HG02970 (cell line): ENCODE measurements at regions not wholly inside any gene's neighbourhood (a gene's known extent, or its start where the extent isn't known, plus 50 kb on each side); places are given as distances from the start of the nearest gene placed in this dataset.
"Not testable (repeated sequence)": the region's sequence is repeated elsewhere in the genome, so short reads cannot be mapped to it uniquely, and the experiment has no call there.

Source experiments
- ATAC-seq: cut with Tn5 transposase; IDR thresholded peaks from one replicate; pipeline ENCODE4 v1.9.1; 2021; ENCODE audit warnings: mild to moderate bottlenecking, moderate library complexity, moderate number of reproducible peaks; ENCODE audit not compliant: unreplicated experiment, low FRiP score

DNA sequence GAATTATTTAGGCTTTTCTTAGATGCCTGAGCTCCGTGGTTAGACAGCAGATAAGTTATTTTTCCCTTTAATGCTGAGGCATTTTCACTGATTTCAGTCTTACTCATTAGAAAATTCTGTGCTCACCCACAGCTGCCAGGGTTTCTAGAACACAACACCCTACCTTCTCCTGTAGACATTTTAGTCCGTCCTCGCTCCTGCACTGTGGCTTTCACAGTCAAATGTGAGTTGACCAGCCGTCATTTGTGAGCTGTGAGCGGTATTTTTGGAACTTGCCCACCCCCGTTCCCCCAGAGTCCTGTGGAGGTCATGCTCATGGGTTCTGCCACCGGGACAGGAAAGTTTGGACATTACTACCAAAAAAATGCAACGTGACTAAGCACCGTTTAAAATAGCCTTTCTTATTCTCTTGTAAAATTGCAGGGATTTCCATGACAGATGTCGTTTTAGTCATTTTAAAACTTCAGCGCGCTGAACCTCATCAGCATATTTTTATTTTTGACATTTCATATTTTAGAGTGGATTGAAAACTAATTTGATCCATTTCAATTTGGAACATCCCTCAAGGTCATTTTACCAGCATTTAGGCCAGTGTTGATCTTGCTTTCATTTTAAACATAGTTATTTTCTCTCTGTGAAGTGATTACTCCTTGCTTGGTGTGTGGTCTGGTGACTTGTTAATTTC is 249.6 kb upstream of the PLGLB2 start:
- not testable (repeated sequence) for ATAC-seq

DNA sequence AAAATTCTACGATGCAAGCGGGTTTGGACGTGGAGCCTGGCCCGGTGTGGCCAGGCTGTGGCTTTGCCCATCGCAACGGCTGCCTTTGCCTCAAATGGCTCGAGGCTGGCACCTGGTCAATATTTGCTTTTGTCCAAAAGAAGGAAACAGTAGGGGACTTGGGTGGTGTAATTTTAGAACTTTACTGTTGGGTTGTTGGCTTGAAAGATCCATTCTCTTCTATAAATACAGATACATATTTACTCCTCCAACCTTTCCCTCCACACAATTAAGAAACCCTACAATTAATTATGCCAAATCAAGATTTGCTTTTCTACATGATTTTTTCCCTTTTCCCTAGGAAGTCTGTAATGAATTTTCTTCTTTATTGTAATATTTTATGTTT is 249.0 kb upstream of the PLGLB2 start:
- not testable (repeated sequence) for ATAC-seq

DNA sequence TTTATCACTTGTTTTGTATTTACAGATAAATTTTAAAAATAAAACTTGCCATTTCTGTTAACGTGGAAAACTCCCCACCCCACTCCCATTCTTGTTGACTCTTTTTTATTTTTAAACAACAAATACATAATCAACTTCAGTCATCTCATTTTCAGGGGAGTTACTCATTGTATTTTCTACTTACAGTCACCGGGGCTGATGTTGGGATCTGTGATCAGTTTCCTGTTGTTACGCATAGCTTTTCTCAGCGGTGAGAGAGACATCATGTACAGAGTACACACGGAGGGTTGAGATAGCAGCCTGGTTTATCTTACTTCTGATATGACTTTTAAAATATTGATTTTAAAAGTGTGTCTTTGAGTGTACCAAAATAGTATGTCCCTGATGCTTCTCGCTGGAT is 248.0 kb upstream of the PLGLB2 start:
- not testable (repeated sequence) for ATAC-seq

DNA sequence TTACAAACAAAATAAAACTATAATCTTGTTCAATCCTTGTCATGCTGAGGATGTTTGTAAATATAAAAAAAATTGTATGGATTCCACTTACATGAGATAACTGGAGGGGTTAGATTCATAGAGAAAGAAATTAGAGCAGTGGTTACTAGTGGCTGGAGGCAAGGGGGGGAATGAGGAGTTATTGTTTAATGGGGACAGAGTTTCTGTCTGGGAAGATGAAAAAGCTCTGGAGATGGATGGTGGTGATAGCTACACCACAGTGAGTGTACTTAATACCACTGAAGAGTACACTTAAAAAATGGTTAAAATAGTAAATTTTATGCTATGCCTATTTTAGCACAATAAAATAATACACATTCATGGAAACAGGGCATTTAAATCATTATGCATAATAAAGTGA is 247.5 kb upstream of the PLGLB2 start:
- not testable (repeated sequence) for ATAC-seq

DNA sequence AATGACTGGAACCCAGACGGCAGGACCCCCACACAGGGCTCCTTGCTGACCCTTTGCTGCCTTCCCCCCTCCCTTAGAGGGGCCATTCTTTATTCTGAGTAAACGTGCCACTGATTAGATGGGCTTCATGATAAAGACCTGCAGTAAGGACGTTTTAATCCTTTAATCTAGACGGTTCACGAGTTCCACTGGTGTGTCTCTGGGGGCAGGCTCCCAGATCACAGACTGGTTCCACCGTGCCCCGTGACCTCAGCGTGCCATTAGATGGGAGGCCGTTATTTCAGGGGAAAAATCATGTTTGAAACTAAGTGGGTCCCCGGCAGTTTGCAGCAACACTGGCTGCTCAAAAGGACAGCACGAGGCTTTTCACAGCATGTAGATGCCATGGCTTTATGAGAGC is 246.9 kb upstream of the PLGLB2 start:
- ATAC-seq: not testable (repeated sequence)

DNA sequence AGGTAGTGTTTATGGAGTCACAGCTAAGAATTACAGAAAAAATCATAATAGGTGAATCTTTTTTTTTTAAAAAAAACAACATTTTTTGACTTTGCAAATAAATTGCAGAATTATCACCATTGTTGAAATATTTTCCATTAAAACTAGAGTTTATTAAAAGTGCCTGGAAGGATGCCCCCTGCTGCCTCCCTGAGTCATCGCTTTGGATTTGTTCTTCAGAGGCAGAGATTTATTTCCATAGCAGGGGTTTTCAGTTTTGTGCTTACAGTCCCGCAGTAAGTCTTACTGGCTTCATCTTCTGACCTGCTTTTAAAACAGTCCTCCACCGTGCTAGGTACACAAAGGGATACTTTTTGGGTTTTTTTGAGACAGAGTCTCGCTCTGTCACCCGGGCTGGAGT is 244.9 kb upstream of the PLGLB2 start:
- ATAC-seq: not testable (repeated sequence)

DNA sequence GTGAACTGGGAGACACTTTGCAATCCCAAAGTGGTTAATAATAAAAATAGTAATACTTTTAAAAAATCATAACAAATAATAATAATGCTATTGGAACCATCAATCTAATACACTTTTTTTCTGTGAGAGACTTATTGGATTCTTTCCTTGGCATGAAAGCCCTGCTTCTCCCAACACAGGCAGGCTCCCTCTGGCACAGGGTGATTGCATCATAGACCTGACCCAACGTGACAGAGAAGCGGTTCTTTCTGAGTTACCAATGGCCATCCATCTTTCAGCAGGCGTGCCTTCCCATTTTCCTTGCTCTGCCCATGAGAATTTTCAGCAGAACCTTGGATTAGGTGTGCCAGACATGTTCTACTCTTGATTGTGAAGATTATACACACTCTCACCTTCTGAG is 242.6 kb upstream of the PLGLB2 start:
- ATAC-seq: not testable (repeated sequence)

DNA sequence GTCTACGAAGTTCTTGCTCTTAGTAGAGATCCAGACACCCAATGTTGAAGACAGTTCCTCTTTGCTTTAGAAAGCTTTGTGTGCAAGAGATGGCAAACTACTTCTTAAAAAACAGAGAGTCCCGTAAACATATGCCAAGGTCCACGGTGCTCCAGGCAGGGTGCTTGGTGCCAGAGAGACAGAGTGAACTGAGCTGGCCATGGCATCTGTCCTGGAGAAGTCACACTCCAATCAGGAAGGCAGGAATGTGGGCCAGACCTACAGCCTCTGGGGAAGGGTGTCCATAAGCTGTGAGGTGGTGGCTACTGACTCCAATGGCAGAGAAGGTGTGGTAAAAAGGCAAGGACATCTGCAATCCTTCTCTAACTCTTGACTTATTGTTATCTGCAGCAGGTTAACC is 242.0 kb upstream of the PLGLB2 start:
- not testable (repeated sequence) for ATAC-seq

DNA sequence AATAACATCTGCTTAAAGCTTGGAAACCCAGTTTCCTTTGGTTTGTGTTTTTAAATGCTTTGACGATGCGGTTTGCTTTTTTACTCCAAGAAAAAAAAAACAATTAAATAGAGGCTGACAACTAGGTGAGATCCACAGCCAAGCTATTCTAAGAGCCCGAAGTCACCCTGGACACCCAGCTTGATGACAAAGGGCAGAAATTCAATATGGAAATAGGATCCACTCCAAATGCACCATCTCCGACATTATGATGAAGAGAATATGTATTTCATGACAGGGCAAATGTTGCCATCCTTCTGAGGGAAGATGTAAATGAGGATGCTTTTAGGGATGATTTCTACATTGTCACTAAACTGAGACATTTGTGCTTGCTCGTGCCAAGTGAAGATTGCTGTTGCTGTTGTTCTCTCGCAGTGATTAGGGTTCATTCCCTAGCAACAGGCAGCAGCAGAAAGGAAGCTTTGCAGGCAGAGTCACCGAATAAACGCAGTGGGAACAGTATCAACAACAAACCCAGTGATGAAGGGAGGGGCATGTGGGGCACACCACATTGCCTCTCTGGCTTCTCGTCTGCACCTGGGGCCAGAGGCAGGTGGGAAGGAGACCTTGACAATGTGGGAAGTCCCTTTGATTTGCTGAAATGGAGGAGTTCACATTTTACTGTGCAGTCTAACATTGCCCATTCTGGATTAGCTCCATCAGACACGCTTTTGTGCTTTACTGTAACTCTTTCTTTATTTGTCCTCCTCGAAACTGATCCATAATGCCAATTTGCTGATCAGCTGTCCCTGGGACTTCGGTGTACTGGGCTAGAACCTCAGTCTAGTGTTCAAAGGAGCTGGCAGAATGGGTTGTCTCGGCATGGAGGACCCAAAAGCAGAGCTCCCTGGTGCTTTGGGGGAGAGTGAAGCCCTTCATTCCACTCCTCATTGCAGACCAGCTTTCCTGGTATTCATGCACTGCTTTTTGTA is 240.2 kb upstream of the PLGLB2 start:
- ATAC-seq: not testable (repeated sequence)

DNA sequence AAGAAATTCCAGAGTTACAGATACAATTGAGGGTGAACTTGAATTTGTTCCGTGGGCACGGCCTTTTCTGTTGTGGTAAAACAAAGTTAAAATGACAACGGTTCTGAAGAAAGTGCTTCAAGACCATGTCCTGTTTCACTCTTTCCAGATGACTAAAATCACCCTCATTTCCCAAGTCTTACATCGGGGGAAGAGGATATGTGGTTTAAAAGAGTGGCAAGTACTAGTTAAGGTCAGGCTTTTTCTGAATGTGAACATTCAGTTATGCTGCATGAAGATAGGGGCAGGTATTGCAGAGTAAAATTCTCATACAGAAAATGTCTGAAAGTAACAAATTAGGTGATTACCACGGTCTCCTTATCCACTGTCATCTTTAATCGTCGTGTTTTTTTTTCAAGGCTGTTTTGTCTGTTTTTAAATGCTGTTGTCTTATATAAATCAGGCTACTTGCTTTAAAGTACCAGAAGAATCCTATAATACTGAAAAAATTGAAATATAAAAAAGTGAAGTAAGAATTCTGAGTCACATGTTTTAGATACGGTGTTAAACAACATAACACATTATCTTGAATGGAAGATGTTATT is 236.6 kb upstream of the PLGLB2 start:
- ATAC-seq: not testable (repeated sequence)

DNA sequence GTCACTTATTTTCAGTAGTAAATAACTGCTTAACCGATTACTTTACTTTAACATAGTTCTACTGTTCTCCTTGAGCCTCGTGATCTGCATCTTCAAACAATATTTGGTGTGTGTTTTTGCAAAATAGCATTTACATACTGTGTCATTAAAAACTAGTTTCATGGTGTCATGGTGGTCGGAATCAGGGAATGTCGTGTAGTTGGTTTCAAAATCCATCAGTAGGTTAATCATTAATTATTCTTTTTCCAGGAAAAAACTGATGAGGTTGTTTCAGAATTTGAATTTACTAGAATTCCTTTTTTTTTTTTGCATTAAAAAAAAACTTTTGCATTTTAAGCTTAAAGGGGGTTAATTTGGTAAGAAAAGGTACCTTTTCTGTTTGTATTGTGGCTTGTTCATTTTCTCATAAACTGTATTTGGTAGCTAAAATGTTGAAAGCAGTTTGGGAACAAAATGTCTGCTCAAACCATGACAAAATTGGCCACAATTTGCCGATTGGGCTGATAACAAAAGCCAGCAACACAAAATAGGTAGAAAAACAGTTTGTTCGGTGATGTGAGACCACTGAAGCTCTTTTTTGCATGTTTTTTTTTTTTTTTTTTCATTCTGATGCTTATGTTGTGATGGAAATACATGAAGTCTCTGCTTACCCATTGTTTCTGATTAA is 234.9 kb upstream of the PLGLB2 start:
- not testable (repeated sequence) for ATAC-seq

DNA sequence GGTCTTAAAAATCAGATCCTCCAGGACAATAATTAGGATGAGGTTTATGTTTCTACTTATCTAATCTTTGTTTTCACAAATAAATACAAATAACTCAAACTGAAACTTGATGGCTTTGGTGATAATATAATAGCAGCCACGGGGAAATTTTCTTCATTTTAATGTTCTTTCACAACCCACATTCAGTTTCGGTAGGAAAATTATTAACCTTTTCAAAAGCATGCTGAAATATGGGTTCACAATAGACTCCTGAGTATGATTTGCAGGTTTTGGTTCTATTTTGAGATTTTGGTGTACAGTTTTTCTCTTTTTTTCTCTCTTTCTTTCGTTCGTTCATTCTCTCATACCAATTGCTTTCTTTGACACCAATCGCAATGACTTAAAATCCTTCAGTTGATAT is 233.9 kb upstream of the PLGLB2 start:
- peak; percentile 54 for ATAC-seq

DNA sequence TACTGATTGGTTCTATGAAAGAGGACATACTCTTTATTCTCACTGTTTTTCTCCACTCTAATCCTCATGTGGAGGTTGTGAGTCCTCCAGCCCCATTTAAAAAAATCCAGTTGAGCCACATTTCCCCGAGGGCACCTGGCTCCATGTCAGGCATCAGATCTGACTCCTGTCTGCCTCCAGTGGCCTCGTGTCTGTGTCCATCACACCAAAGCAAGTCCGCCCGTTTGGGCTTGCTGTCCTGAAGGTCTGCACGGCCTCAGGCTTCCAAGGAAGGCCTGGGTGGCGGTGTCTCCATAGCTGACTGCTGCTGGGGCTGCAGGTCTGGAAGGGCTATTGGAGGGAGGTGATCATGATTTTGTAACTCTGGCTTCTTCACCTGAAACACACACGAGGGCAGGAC is 233.4 kb upstream of the PLGLB2 start:
- ATAC-seq: not testable (repeated sequence)

DNA sequence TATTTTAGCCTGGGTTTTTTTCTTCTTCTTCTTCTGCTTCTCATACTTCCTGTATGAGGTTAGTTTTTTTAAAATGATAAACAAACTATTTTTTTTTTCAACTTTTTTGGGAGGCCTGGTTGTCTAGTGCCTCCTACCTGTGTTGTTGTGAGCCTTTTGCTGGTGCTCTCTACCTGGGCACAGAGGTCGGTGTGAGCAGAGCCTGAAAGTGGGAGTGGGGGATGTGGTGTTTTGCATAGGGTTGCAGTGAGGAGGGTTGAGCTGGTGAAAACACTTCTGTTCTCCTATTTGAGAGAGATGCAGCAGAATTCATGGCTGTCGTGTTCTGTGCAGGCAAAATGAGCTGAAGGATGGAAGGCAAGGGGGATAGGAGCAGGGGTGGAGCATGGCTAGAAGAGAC is 232.7 kb upstream of the PLGLB2 start:
- not testable (repeated sequence) for ATAC-seq

DNA sequence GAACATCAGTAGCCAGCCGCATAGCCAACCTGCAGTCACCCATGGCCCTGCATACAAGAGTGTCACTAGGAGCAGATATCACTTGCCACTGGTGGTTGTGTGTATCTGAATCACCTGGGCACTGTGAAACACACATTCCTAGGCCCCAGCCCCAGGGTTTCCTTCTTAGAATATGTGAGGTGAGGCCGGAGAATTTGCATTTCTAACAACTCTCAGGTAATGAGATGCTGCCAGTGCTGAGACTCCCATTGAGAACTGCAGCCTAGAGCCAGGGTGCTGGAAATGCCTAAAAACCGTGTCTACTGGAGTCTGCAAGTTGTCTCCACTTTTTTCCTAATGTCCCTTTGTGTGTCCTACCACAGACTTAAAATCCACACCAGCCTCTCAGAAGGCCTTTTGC is 232.0 kb upstream of the PLGLB2 start:
- ATAC-seq: not testable (repeated sequence)

DNA sequence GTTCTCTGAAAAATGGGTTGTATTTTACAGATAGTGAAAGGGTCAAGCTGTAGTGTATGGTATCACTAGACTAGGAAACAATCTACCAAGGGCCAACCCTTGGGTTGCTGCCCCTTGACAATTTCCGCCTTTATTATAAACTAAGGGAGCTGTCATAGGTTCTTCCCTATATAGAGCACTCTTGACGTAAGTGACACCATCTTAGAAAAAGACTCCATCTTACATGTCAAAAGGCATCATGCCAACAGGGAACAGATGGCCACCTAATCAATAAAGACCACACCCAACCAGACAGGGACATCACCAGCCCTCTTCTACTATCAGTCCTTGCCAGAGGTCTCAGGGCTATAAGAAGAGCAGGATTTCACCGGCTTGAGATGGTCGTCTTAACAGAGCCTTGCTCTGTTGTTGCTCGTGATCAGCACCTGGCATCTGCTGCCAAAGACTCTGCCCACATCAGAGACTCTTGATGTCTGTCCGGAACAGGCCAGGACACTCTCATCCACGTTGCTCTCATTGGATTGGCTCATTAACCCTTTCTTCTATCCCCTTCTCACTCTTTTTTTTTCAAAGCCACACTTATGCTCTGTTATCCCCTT is 231.4 kb upstream of the PLGLB2 start:
- not testable (repeated sequence) for ATAC-seq

DNA sequence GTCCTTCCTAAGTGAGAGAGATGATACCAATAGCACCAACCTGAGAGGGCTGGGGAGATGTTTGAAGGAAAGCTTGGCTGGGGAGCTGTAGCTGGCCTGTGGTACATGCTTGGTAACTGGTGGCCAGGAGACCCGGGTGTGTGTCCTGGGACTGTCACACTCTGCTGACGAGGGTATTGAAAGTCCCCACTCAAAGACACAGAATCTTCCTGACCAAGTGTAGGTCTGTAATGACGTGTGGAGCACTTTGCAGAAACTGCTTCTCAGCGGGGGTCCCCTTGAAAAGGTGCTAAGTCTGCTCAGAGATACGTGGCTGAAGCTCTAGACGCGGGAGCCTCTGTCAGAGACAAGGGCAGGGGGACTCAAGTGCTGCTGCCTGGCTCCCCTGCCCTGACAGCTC is 230.4 kb upstream of the PLGLB2 start:
- ATAC-seq: not testable (repeated sequence)

DNA sequence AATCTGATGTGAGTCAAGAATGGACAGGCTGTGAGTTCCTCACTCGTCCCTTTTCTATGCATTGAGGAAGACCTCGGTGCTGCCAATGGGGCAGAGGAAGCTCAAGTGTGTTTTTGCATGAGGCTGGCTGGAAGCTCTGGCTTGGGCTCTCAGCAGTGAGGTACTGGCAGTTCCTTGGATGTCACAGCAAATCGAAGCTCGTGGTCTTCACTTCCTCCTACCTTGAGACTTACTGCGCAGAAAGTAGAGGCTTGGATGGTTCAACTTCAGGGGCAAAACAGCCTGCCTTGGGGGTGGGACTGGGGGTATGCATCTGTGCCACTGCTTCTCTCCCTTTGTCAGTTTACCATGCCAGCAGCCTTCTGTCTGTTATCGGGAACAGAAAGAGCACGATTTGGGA is 229.8 kb upstream of the PLGLB2 start:
- ATAC-seq: not testable (repeated sequence)

DNA sequence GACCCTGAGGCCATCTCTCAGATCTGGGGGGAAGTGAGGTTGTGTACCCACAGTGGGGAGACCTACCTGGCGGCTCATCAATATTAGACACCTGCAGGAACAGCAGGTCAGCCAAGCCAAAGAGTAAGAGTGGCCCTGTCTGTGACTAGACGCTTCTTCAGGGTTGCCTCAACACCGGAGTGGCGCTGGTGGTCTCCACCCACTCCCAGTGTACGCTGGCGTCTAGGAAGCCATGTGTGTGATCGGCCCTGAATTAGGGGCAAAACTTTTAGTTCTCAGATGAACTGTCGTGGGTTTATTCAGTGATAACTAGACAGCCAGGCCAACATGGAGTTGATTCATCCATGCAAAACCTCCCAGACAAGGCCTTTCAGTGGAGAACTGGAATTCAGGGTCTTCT is 229.3 kb upstream of the PLGLB2 start:
- not testable (repeated sequence) for ATAC-seq
